Gastroesophageal sphincter (tissue), 3 donors: ENCODE measurements at regions not wholly inside any gene's neighbourhood (a gene's known extent, or its start where the extent isn't known, plus 50 kb on each side); places are given as distances from the start of the nearest gene placed in this dataset.

Source experiments
- EP300 ChIP-seq: sonication (generic); formaldehyde crosslinking; IDR thresholded peaks from one replicate; pipeline ENCODE4 v1.6.1; 2017; ENCODE audit warnings: antibody characterized with exemption, mild to moderate bottlenecking
- POLR2A ChIP-seq, 2 donors: fragments of 450-650 bp; IDR thresholded peaks; one replicate each; pipeline ENCODE4 v1.6.1; 2017; ENCODE audit warnings: antibody characterized with exemption in 2 of 2, mild to moderate bottlenecking in 2 of 2, moderate library complexity in 1 of 2
- TF ChIP-seq, protein P1 (sequence below), 4 experiments: fragments of 200-600 bp in 2 of 4; fragments of 450-650 bp in 2 of 4; sonication (generic) in 1 of 4; IDR thresholded peaks; one replicate each; pipeline ENCODE4 v1.5.1; 2017 to 2019; ENCODE audit warnings: antibody characterized with exemption in 4 of 4, mild to moderate bottlenecking in 2 of 4, moderate library complexity in 2 of 4

DNA sequence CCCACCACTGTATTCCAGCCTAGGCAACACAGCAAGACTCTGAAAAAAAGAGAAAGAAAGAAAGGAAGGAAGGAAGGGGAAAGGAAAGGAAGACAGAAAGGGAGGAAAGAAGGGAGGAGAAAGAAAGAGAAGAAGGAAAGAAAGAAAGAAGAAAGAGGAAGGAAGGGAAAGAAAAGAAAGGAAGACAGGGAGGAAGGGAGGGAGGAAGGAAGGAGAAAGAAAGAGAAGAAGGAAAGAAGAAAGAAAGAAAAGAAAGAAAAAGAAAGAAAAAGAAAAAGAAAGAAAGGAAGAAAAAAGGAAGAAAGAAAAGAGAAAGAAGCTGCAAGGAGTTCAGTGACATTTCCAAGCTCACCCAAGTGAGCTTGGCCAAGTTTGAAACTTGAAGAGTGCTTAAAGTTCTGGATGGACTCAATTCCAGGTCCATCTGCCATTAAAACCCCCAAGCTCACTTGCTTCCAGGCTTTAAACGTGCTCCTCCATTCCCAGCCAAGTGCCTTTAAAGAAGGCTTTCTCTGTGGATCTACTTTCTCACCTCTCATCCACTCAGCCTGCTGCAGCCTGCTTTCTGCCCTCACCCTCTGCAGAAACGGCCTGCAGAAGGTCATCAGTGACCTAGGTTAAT, 101.5 kb downstream of the VCPKMT start:
- TF ChIP-seq, protein P1, sequence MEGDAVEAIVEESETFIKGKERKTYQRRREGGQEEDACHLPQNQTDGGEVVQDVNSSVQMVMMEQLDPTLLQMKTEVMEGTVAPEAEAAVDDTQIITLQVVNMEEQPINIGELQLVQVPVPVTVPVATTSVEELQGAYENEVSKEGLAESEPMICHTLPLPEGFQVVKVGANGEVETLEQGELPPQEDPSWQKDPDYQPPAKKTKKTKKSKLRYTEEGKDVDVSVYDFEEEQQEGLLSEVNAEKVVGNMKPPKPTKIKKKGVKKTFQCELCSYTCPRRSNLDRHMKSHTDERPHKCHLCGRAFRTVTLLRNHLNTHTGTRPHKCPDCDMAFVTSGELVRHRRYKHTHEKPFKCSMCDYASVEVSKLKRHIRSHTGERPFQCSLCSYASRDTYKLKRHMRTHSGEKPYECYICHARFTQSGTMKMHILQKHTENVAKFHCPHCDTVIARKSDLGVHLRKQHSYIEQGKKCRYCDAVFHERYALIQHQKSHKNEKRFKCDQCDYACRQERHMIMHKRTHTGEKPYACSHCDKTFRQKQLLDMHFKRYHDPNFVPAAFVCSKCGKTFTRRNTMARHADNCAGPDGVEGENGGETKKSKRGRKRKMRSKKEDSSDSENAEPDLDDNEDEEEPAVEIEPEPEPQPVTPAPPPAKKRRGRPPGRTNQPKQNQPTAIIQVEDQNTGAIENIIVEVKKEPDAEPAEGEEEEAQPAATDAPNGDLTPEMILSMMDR (IDR thresholded peaks at IDR 0.05) = no peak
- TF ChIP-seq POLR2A (IDR thresholded peaks at IDR 0.05) (no peak), EP300 (no peak)
